PC-3 (cell line): ENCODE measurements at regions not wholly inside any gene's neighbourhood (a gene's known extent, or its start where the extent isn't known, plus 50 kb on each side); places are given as distances from the start of the nearest gene placed in this dataset.
A peak's percentile ranks its signal among the peaks of the same experiment; 100 is the strongest.

ENCODE experiments used
- ATAC-seq: fragments of 200-7000 bp; cut with Tn5 transposase; 2 replicates; pipeline ENCODE4 v1.9.1; 2020; ENCODE audit warnings: mild to moderate bottlenecking, moderate library complexity
- BruUV-seq: library from RNA; stranded (reverse); fragments of 400-500 nt; replicated peaks from 2 replicates; lab custom pipeline; 2021; lab: Mats Ljungman, UMichigan
- CTCF ChIA-PET: fragments of 300-600 bp; sonication (Branson Sonifier 250); formaldehyde crosslinking; loops from one replicate; lab custom pipeline; 2022; ENCODE audit warnings: antibody characterized with exemption; lab: Charles Lee
- POLR2A ChIA-PET: fragments of 300-600 bp; sonication (Branson Sonifier 250); formaldehyde crosslinking; loops from one replicate; lab custom pipeline; 2022; ENCODE audit warnings: antibody characterized with exemption; ENCODE audit not compliant: unreplicated experiment; lab: Charles Lee
- DNase-seq: peaks from one replicate; pipeline ENCODE4 v3.0.0-alpha.2; 2015
- H2AFZ ChIP-seq: fragments of 300-600 bp; sonication (generic); 2 replicates; pipeline ENCODE4 v1.6.0; 2016; ENCODE audit warnings: antibody characterized with exemption, low read length
- H3F3A ChIP-seq: fragments of 300-600 bp; sonication (generic); one replicate; pipeline ENCODE4 v1.6.0; 2017; ENCODE audit warnings: antibody characterized with exemption, low read length, control low read depth, mild to moderate bottlenecking; ENCODE audit not compliant: unreplicated experiment
- H3K27ac ChIP-seq: fragments of 300-600 bp; sonication (generic); 2 replicates; pipeline ENCODE4 v1.5.1; 2016; ENCODE audit warnings: mild to moderate bottlenecking, low read length
- H3K27me3 ChIP-seq: fragments of 300-600 bp; sonication (generic); 2 replicates; pipeline ENCODE4 v1.6.1; 2016; ENCODE audit warnings: low read length, mixed read lengths
- H3K36me3 ChIP-seq: fragments of 300-600 bp; sonication (generic); 2 replicates; pipeline ENCODE4 v1.6.1; 2016; ENCODE audit warnings: low read depth, mixed run types, low read length, mixed read lengths
- H3K4me1 ChIP-seq: fragments of 300-600 bp; sonication (generic); 2 replicates; pipeline ENCODE4 v1.5.1; 2016; ENCODE audit warnings: low read length; ENCODE audit not compliant: insufficient read depth
- H3K4me2 ChIP-seq: fragments of 300-600 bp; sonication (generic); 2 replicates; pipeline ENCODE4 v1.6.0; 2016; ENCODE audit warnings: low read length
- H3K4me3 ChIP-seq: fragments of 300-600 bp; sonication (generic); 2 replicates; pipeline ENCODE4 v1.5.1; 2016; ENCODE audit warnings: mild to moderate bottlenecking, low read length, mixed read lengths
- H3K79me2 ChIP-seq: fragments of 300-600 bp; sonication (generic); 2 replicates; pipeline ENCODE4 v1.6.1; 2017; ENCODE audit warnings: low read length, mixed read lengths
- H3K9ac ChIP-seq: fragments of 300-600 bp; sonication (generic); 2 replicates; pipeline ENCODE4 v1.6.0; 2016; ENCODE audit warnings: mild to moderate bottlenecking, low read length
- H3K9me2 ChIP-seq: fragments of 300-600 bp; sonication (generic); replicated peaks from 2 replicates; pipeline ENCODE4 v1.6.1; 2016; ENCODE audit warnings: mixed run types, low read length, mixed read lengths
- H3K9me3 ChIP-seq: fragments of 300-600 bp; sonication (generic); 2 replicates; pipeline ENCODE4 v1.6.1; 2016; ENCODE audit warnings: low read length, mixed read lengths
- H4K20me1 ChIP-seq: fragments of 300-600 bp; sonication (generic); 2 replicates; pipeline ENCODE4 v1.6.1; 2016; ENCODE audit warnings: low read length, mixed read lengths
- CTCF ChIP-seq: fragments of 300-600 bp; sonication (generic); conservative IDR thresholded peaks from 2 replicates; pipeline ENCODE4 v1.5.1; 2017; ENCODE audit warnings: antibody characterized with exemption, low read depth, mild to moderate bottlenecking, low read length
- EZH2 ChIP-seq: fragments of 300-600 bp; sonication (generic); IDR thresholded peaks from one replicate; pipeline ENCODE4 v1.6.1; 2017; ENCODE audit warnings: antibody characterized with exemption, mild to moderate bottlenecking, low read length; ENCODE audit not compliant: unreplicated experiment
- EZH2phosphoT487 ChIP-seq: fragments of 300-600 bp; sonication (generic); IDR thresholded peaks from 2 replicates; pipeline ENCODE4 v1.6.1; 2018; ENCODE audit warnings: mild to moderate bottlenecking, antibody characterized with exemption, low read length, borderline replicate concordance
- intact Hi-C: fragments of 100-400 bp; cut with micrococcal nuclease; formaldehyde crosslinking; loops from 2 replicates; pipeline ENCODE4 v1.9.0; 2023

- intact Hi-C loops, result no loop called here
- H3K4me1 ChIP-seq, result no peaks in the 10 kb centered on the region
- no peak overlapping the region for H3K9ac ChIP-seq
- no peak overlapping the region for H3K4me2 ChIP-seq
- POLR2A ChIA-PET, result no interaction called here
- H3K36me3 ChIP-seq, result no peaks in the 10 kb centered on the region
- H3F3A ChIP-seq, result no peaks in the 10 kb centered on the region
- DNase-seq, result no peak
- H3K79me2 ChIP-seq, result no peaks in the 10 kb centered on the region
- no peak overlapping the region for H2AFZ ChIP-seq
- no peaks in the 10 kb centered on the region for H4K20me1 ChIP-seq
- TF ChIP-seq EZH2 (no peak), CTCF (no peak), EZH2phosphoT487 (no peak)
- CTCF ChIA-PET, result no interaction called here
- no TSS peak for BruUV-seq
- H3K27me3 ChIP-seq, result no peaks in the 10 kb centered on the region
- no peak overlapping the region for H3K4me3 ChIP-seq
- H3K9me2 ChIP-seq, result no peaks in the 10 kb centered on the region
- H3K9me3 ChIP-seq, result no peaks in the 10 kb centered on the region
- ATAC-seq, result no peak
- no peak overlapping the region for H3K27ac ChIP-seq
These were observed 1176.8 kb downstream of the EFNA5 start for GRCh38 chr5:106493910-106494309.

GRCh38 chr5:106489004-106489403, 1181.7 kb downstream of the EFNA5 start:
- no peak overlapping the region for H2AFZ ChIP-seq
- CTCF ChIA-PET, result no interaction called here
- no peaks in the 10 kb centered on the region for H3K79me2 ChIP-seq
- no peak overlapping the region for H3K4me3 ChIP-seq
- no TSS peak for BruUV-seq
- peak; percentile 10 for DNase-seq
- intact Hi-C loops, result loop anchor here (10.0 kb wide), 1 partner anchor 214 kb away; no protein-coding TSS in a partner anchor
- ATAC-seq, result peak; percentile 57; the same call in 1 of the 2 replicates
- POLR2A ChIA-PET, result no interaction called here
- H3K4me1 ChIP-seq, result 0 out of 2 replicates have a peak, but pooled peaks cover 3% of the 10 kb centered on the region
- no peak overlapping the region for H3K27ac ChIP-seq
- H3K4me2 ChIP-seq, result no peak overlapping the region
- no peaks in the 10 kb centered on the region for H3K9me2 ChIP-seq
- H4K20me1 ChIP-seq, result no peaks in the 10 kb centered on the region
- H3K27me3 ChIP-seq, result no peaks in the 10 kb centered on the region
- no peaks in the 10 kb centered on the region for H3K36me3 ChIP-seq
- no peaks in the 10 kb centered on the region for H3K9me3 ChIP-seq
- H3F3A ChIP-seq, result no peaks in the 10 kb centered on the region
- TF ChIP-seq CTCF (no peak), EZH2 (no peak), EZH2phosphoT487 (no peak)
- no peak overlapping the region for H3K9ac ChIP-seq

- Histone ChIP-seq H3K9me2 (no peaks in the 10 kb centered on the region), H2AFZ (no peak overlapping the region), H3K4me2 (no peak overlapping the region), H3K4me3 (no peak overlapping the region), H3K9me3 (no peaks in the 10 kb centered on the region), H3K36me3 (no peaks in the 10 kb centered on the region), H3K4me1 (0 out of 2 replicates have a peak, but pooled peaks cover 3% of the 10 kb centered on the region), H3K79me2 (no peaks in the 10 kb centered on the region), H3K27ac (no peak overlapping the region), H3F3A (no peaks in the 10 kb centered on the region), H3K9ac (no peak overlapping the region), H3K27me3 (no peaks in the 10 kb centered on the region), H4K20me1 (no peaks in the 10 kb centered on the region)
- DNase-seq, result no peak
- ATAC-seq, result no peak
- TF ChIP-seq EZH2, result no peak
- no peak for TF ChIP-seq CTCF
- TF ChIP-seq EZH2phosphoT487, result no peak
- POLR2A ChIA-PET, result no interaction called here
- CTCF ChIA-PET, result no interaction called here
- BruUV-seq, result no TSS peak
- intact Hi-C loops, result loop anchor here (10.0 kb wide), 1 partner anchor 214 kb away; no protein-coding TSS in a partner anchor
These were observed 1182.3 kb downstream of the EFNA5 start for GRCh38 chr5:106488407-106488806.
